IPS DF 4.7 (cell line): ENCODE measurements at regions not wholly inside any gene's neighbourhood (a gene's known extent, or its start where the extent isn't known, plus 50 kb on each side); places are given as distances from the start of the nearest gene placed in this dataset.
A peak's percentile ranks its signal among the peaks of the same experiment; 100 is the strongest.

ENCODE experiments used
- DNase-seq: peaks from one replicate; pipeline ENCODE4 v3.0.0-alpha.2; 2013; ENCODE audit warnings: low spot score; ENCODE audit errors: extremely low read depth

DNA sequence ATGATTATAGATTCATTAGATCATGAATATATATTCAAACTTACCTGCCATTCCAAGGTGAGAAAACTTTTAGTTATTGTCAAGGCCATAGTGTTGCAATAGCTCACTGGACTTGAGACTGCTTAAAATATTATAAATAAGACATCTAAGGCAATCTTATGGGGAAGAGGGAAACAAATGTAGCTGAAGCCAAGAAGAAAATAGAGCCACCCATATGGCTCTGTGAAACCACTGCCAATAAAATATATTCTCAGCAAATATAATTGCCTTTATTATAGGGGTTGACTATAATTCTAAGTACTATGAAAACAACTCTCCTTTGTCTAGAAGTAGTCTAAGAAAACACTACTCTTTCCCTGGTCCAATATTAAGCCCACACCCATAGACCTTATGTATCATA is 938.5 kb downstream of the FSTL5 start:
- no peak for DNase-seq

- DNase-seq = no peak
Measured at GRCh38 chr4:161222889-161223288, 940.9 kb downstream of the FSTL5 start.

DNA sequence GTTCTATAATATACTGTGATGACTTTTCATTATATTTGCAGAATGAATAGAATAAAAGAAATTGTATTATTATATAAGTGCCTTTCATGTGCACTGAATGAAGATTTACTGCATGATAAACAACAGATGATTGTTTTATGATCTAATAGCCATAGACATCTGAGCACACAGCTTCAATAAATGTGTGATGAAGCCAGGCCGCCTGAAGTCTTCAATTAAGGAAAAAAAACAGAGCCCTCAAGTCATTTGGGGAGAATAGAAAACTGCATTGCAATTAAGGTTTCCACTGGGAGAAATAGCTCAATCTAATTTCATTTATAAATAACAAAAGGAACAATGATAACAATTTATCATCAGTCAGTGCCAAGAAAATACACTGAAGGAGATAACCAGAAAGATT is 955.2 kb downstream of the FSTL5 start:
- no peak for DNase-seq

GRCh38 chr4:161206528-161207080 is 957.2 kb downstream of the FSTL5 start:
- DNase-seq = no peak

DNA sequence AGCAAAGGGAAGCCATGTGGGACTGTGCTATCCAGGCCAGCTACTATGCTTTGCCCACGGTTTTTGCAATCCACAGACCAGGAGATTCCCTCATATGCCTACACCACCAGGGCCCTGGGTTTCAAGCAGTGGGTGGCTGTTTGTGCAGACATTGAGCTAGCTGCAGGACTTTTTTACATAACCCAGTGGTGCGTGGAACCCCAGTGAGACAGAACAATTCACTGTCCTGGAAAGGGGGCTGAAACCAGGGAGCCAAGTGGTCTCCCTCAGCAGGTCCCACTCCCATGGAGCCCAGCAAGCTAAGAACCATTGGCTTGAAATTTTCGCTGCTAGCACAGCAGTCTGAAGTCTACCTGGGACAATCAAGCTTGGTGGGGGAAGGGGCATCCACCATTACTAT is 959.9 kb downstream of the FSTL5 start:
- no peak for DNase-seq

DNA sequence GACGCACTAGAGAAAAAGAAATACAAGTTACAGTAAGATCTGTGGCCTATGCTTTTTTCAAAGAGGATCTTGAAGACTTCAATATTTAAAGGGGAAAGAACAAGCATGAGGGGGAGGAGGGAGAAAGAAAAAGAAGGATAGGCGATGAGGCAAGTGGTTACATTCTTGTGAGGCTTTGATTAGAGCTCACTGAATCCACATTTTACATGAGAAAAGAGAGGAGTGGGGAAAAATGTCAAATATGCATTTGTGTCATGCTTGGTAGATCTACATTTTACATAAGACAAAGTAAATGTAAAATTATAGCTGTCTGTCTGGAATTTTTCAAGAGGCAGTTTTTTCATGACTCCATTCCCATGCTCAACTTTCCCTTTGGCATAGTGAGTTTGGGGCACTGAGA is 965.9 kb downstream of the FSTL5 start:
- peak; percentile 49 for DNase-seq

- no peak for DNase-seq
Measured at GRCh38 chr4:161197474-161197873, 966.3 kb downstream of the FSTL5 start.

DNA sequence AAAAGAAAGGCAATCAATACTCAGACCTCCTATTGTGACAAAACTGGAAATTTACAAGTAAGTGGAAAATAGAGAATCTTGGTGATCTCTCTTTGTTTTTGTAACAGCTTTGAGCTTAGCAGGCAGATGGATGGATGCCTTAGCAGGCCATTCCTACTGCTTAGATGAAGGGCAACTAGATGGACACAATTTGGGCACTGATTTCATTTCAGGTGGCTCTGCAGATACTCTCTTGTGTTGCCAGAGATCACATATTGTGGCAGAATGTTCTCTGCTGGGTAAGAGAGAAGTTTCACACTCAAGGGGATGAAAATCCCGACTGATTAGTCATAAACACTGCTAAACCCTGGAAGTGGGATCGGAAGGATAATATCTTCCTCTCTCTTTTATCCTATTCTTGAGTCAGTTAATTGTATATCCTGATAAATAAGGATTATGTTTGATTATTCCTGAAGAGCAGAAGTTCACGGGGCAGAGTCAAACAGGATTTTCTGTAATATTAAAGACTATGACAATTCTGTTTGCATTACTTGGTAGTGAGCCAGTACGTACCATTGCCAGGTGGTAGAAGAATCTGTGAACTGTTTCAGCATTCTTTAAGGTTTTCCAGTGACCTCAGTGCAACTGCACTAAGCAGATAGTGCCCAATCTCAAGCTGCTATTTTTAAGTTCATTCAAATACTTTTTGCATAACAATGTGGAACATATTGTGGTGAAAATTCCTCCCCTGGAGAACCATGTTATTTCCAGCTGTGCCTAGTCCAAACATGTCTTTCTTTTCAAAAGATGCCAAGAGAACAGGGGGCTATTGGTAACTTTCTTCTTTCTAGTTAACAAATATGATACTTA is 974.3 kb downstream of the FSTL5 start:
- DNase-seq = no peak

- DNase-seq = no peak
Measured at GRCh38 chr4:161188578-161188977, 975.2 kb downstream of the FSTL5 start.

- DNase-seq = no peak
Measured at GRCh38 chr4:161187569-161187968, 976.2 kb downstream of the FSTL5 start.

DNA sequence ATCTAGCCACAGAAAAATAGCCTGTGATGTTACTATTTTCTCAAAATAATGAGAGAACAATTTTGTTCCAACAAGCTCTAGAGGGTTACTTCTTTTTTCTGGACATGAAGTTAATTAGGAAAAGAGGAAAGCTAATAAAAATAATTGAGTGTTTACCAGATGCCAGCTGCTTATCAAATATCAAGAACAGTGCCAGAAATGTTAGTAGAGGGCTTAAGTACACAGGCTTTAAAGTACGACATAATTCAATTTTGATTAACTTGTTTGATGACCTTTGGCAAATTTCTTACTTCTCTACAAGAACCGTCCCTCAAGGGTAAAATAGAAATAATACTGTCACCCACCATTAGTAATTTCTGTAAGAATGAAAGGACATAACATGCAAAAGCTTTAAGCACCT is 977.0 kb downstream of the FSTL5 start:
- no peak for DNase-seq

GRCh38 chr4:161186012-161186411 is 977.8 kb downstream of the FSTL5 start:
- no peak for DNase-seq

DNA sequence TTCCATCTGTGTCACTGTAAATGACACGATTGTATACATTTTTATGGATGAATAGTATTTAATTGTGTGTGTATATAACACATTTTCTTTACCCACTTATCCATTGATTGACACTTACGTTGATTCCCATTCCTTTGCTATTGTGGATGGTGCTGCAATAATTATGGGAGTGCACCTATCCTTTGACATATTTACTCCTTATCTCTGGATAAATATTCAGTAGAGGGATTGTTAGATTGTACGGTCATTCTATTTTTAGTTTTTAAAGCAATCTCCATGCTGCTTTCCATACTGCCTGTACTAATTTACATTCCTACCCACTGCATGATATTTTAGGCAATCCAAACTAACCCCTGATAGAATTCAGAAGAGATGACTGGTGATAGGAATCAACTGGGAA is 980.1 kb downstream of the FSTL5 start:
- DNase-seq = no peak

DNA sequence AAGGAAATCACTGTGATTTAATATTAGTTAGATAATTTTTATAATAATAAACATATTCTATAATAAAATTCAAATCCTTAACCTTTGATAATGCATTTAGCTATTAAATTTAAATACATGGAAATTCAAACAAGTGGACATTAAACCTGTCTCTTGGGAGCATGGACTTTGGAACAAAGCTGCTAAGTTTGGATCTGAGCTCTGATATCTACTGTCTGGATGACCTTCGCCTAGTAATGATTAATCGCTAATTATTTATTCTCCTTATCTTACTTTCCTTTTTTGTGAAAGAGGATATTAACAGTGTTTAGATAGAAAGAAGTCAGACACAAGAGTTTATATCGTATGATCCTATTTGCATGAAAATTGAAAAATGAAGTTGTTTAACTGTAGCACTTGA is 980.9 kb downstream of the FSTL5 start:
- DNase-seq = no peak

GRCh38 chr4:161178310-161178709 is 985.5 kb downstream of the FSTL5 start:
- DNase-seq = no peak

- DNase-seq = no peak
Measured at GRCh38 chr4:161172396-161173026, 991.3 kb downstream of the FSTL5 start.

- DNase-seq = no peak
Measured at GRCh38 chr4:161167539-161167938, 996.3 kb downstream of the FSTL5 start.

GRCh38 chr4:161160718-161161117 is 1003.1 kb downstream of the FSTL5 start:
- DNase-seq = no peak

- DNase-seq = no peak
Measured at GRCh38 chr4:161148051-161148450, 1015.7 kb downstream of the FSTL5 start.

DNA sequence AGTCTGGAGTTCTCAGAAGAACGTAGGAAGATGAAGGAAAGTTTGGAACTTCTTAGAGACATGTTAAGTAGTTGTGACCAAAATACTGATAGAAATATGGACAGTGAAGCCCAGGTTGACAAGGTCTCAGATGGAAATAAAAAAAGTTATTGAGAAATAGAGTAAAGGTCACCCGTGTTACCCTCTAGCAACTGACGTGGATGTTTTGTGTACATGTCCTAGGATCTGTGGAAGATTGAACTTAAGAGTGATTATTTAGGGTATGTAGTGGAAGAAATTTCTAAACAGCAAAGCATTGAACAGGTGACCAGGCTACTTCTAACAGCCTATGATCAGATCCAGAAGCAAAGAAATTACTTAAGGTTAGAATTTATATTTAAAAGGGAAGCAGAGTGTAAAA is 1020.4 kb downstream of the FSTL5 start:
- no peak for DNase-seq

- no peak for DNase-seq
Measured at GRCh38 chr4:161134795-161135194, 1029.0 kb downstream of the FSTL5 start.

DNA sequence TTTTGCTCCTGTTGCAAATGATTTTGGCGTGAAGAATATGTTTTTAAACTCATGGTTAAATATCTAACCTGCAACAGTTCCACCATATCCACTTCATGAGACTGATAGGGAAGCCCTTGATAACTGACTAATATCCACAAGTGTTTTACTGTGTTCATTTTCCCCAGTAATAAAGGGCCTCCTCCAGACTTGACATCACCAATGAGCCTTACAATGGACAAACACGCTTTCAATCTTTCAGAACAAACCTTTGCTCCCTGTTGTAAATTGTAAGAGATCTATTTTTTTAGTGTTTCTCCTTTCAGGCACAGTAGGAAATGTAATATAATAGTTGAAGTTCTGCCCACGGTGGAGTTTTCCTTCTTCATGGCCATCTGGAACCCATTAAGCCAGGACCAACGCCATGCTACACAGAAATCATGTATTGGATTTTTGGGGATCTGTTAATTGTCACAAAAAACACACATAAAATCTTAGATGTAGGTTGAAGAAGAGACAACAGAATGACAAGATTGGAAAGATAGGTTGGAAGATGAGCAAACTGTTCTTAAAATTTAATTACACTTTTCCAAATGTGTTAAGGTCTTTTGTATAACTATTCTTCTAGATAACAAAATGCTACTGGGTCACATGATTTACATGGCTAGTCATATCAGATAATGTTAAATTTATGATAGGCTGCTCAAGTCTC is 1030.1 kb downstream of the FSTL5 start:
- DNase-seq = no peak
